Neuronal stem cell (in vitro differentiated cells): ENCODE measurements at regions not wholly inside any gene's neighbourhood (a gene's known extent, or its start where the extent isn't known, plus 50 kb on each side); places are given as distances from the start of the nearest gene placed in this dataset.

ENCODE experiments used
- DNase-seq: peaks from one replicate; pipeline ENCODE4 v3.0.0-alpha.2; 2013; ENCODE audit warnings: low spot score
- H2AFZ ChIP-seq: one replicate; pipeline ENCODE4 v1.6.1; 2013; ENCODE audit warnings: mild to moderate bottlenecking, low read length, inconsistent platforms
- H2AK5ac ChIP-seq: 2 replicates; pipeline ENCODE4 v1.6.1; 2013; ENCODE audit warnings: low read depth, mild to moderate bottlenecking, inconsistent platforms, low read length, moderate library complexity, mixed read lengths
- H2BK120ac ChIP-seq: 2 replicates; pipeline ENCODE4 v1.6.1; 2013; ENCODE audit warnings: low read depth, mild to moderate bottlenecking, inconsistent platforms, low read length, moderate library complexity, mixed read lengths
- H2BK12ac ChIP-seq: one replicate; pipeline ENCODE4 v1.6.1; 2013; ENCODE audit warnings: low read length, inconsistent platforms
- H2BK15ac ChIP-seq: 2 replicates; pipeline ENCODE4 v1.6.1; 2013; ENCODE audit warnings: mild to moderate bottlenecking, low read length, inconsistent platforms, mixed read lengths
- H2BK5ac ChIP-seq: one replicate; pipeline ENCODE4 v1.6.1; 2013; ENCODE audit warnings: inconsistent platforms, mild to moderate bottlenecking, low read length, moderate library complexity
- H3K14ac ChIP-seq: one replicate; pipeline ENCODE4 v1.6.1; 2013; ENCODE audit warnings: low read length, inconsistent platforms
- H3K18ac ChIP-seq: 2 replicates; pipeline ENCODE4 v1.6.1; 2013; ENCODE audit warnings: low read length, inconsistent platforms
- H3K23ac ChIP-seq: 2 replicates; pipeline ENCODE4 v1.6.1; 2013; ENCODE audit warnings: low read depth, mild to moderate bottlenecking, mixed read lengths, low read length, inconsistent platforms; ENCODE audit not compliant: poor library complexity
- H3K27ac ChIP-seq: replicated peaks from 3 replicates; pipeline ENCODE4 v1.5.1; 2013; ENCODE audit warnings: low read length, inconsistent platforms
- H3K27me3 ChIP-seq, 3 experiments: 2 replicates each; pipeline ENCODE4 v1.6.1; 2013; ENCODE audit warnings: low read length in 3 of 3, mild to moderate bottlenecking in 2 of 3, inconsistent platforms in 1 of 3, low read depth in 1 of 3, mixed read lengths in 1 of 3, moderate library complexity in 1 of 3; ENCODE audit not compliant: control insufficient read depth in 3 of 3, insufficient read depth in 3 of 3
- H3K36me3 ChIP-seq, 2 donors: replicated peaks in 1 of 2; 2 replicates each; pipeline ENCODE4 v1.6.1; 2013; ENCODE audit warnings: low read length in 2 of 2; ENCODE audit not compliant: control insufficient read depth in 2 of 2, insufficient read depth in 2 of 2
- H3K4ac ChIP-seq: 2 replicates; pipeline ENCODE4 v1.6.1; 2013; ENCODE audit warnings: inconsistent platforms, mild to moderate bottlenecking, low read length, moderate library complexity
- H3K4me1 ChIP-seq, 2 donors: 1 replicate in 1 of 2; 2 replicates in 1 of 2; pipeline ENCODE4 v1.6.1; 2013; ENCODE audit warnings: low read length in 2 of 2, low read depth in 1 of 2; ENCODE audit not compliant: control insufficient read depth in 2 of 2, insufficient read depth in 1 of 2
- H3K4me2 ChIP-seq: one replicate; pipeline ENCODE4 v1.6.1; 2013; ENCODE audit warnings: mild to moderate bottlenecking, low read length, inconsistent platforms; ENCODE audit not compliant: insufficient read depth, poor library complexity, severe bottlenecking
- H3K4me3 ChIP-seq, 2 donors: 2 replicates each; pipeline ENCODE4 v1.5.1; 2013; ENCODE audit warnings: low read length in 2 of 2, mild to moderate bottlenecking in 2 of 2, inconsistent platforms in 1 of 2, moderate library complexity in 1 of 2
- H3K79me1 ChIP-seq: one replicate; pipeline ENCODE4 v1.6.1; 2013; ENCODE audit warnings: low read depth, mild to moderate bottlenecking, inconsistent platforms, low read length, moderate library complexity
- H3K9ac ChIP-seq: one replicate; pipeline ENCODE4 v1.6.1; 2013; ENCODE audit warnings: mild to moderate bottlenecking, low read depth, low read length, inconsistent platforms; ENCODE audit not compliant: poor library complexity
- H3K9me3 ChIP-seq, 2 donors: replicated peaks in 1 of 2; 2 replicates each; pipeline versions ENCODE3 to v1.6.1; 2013; ENCODE audit warnings: low read length in 2 of 2, mild to moderate bottlenecking in 2 of 2, inconsistent platforms in 1 of 2, low read depth in 1 of 2, mixed read lengths in 1 of 2, moderate library complexity in 1 of 2; ENCODE audit not compliant: control insufficient read depth in 2 of 2, insufficient read depth in 1 of 2
- H4K8ac ChIP-seq: one replicate; pipeline ENCODE4 v1.6.1; 2013; ENCODE audit warnings: low read depth, mild to moderate bottlenecking, inconsistent platforms, low read length, moderate library complexity
- H4K91ac ChIP-seq: one replicate; pipeline ENCODE4 v1.6.1; 2013; ENCODE audit warnings: low read length, low read depth, mild to moderate bottlenecking, inconsistent platforms; ENCODE audit not compliant: poor library complexity
- WGBS, 2 donors: extraction: QIAGEN DNeasy Blood & Tissue Kit; methylation state at CpG; one replicate each; pipeline ENCODE4 v1.1.7; 2013; ENCODE audit warnings: missing lambda C conversion rate in 2 of 2, mixed read lengths in 1 of 2; ENCODE audit not compliant: insufficient read length in 2 of 2, insufficient replicate concordance in 1 of 2; ENCODE audit errors: extremely low coverage in 2 of 2; 5-methylcytosine and 5-hydroxymethylcytosine counted together

DNA sequence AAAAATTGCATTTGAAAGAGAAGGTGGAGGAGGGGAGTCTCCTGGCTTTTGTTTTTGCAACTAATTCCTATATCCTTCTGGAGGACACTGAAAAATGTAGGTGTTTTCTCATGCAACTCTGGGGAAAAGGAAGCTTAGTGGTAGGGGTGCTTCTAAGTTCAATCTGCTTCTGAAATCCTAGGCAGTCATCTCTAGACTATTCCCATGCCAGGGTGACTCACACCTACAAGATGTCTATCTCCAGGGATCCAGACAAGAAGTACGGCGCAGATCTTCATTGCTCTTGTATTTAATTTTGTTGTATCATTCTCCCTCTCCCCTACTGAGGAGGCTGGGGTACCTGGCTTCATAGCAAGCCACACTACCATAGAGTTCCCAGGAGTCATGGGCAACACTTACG, 258.8 kb downstream of the PHF14 start:
- Histone ChIP-seq H3K36me3 (no peaks in the 10 kb centered on the region), H4K8ac (no peak overlapping the region), H3K4me1 (no peaks in the 10 kb centered on the region), H3K4me3 (no peak overlapping the region), H2BK12ac (no peak overlapping the region), H2AFZ (no peak overlapping the region), H2BK120ac (no peak overlapping the region), H3K18ac (no peak overlapping the region), H3K27me3 (no peaks in the 10 kb centered on the region), H3K27ac (no peak overlapping the region), H3K23ac (no peak overlapping the region), H3K4ac (no peak overlapping the region), H3K14ac (no peak overlapping the region), H3K79me1 (no peaks in the 10 kb centered on the region), H4K91ac (no peak overlapping the region), H2BK5ac (no peak overlapping the region), H3K4me2 (no peak overlapping the region), H3K9me3 (no peaks in the 10 kb centered on the region), H2AK5ac (no peak overlapping the region), H2BK15ac (no peak overlapping the region), H3K9ac (no peak overlapping the region)
- DNase-seq = no peak
- no CpG with 5 or more reads among the region's 3 CpGs for whole genome bisulfite sequencing, 2 donors

DNA sequence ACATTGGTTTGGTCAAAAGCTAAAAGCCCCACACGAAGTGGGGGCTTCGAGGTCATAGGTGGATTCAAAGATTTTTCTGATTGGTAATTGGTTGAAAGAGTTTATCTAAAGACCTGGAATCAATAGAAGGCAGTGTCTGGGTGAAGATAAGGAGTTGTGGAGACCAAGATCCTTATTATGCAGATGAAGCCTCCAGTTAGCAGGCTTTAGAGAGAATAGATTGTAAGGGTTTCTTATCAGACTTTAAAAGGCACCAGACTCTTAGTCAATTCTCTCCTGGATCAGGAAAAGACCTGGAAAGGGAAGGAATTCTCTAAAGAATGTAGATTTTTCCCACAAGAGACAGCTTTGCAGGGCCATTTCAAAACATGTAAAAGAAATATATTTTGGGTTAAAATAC, 260.2 kb downstream of the PHF14 start:
- no peak overlapping the region for H3K18ac ChIP-seq
- no peak overlapping the region for H3K27ac ChIP-seq
- no peak overlapping the region for H2BK12ac ChIP-seq
- H3K4me1 ChIP-seq = no peaks in the 10 kb centered on the region
- H2AFZ ChIP-seq = no peak overlapping the region
- no CpG with 5 or more reads among the region's 2 CpGs for WGBS, 2 donors
- no peak overlapping the region for H3K4ac ChIP-seq
- no peak overlapping the region for H2BK5ac ChIP-seq
- DNase-seq = no peak
- H3K79me1 ChIP-seq = no peaks in the 10 kb centered on the region
- H4K8ac ChIP-seq = no peak overlapping the region
- no peaks in the 10 kb centered on the region for H3K9me3 ChIP-seq
- H3K4me2 ChIP-seq = no peak overlapping the region
- H3K14ac ChIP-seq = no peak overlapping the region
- H2AK5ac ChIP-seq = no peak overlapping the region
- H2BK120ac ChIP-seq = no peak overlapping the region
- no peak overlapping the region for H3K4me3 ChIP-seq
- no peaks in the 10 kb centered on the region for H3K27me3 ChIP-seq
- H3K36me3 ChIP-seq = no peaks in the 10 kb centered on the region
- no peak overlapping the region for H3K23ac ChIP-seq
- no peak overlapping the region for H3K9ac ChIP-seq
- no peak overlapping the region for H2BK15ac ChIP-seq
- H4K91ac ChIP-seq = no peak overlapping the region

DNA sequence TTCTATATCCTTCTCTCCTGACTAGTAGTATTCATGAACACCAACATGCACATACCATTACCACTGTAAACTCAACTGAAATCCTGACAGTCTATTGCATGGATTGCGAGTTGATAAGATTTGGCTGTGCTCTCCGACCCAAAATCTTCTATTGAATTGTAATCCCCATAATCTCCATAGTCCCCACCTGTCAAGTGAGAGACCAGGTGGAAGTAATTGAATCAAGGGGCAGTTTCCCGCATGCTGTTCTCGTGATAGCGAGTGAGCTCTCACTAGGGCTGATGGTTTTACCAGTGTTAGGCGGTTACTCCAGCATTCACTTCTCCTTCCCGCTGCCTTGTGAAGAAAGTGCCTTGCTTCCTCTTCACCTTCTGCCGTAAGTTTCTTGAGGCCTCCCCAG, 261.8 kb downstream of the PHF14 start:
- Histone ChIP-seq H3K23ac (no peak overlapping the region), H4K91ac (no peak overlapping the region), H3K4me3 (no peak overlapping the region), H3K27me3 (no peaks in the 10 kb centered on the region), H2BK12ac (no peak overlapping the region), H3K9me3 (no peaks in the 10 kb centered on the region), H3K36me3 (no peaks in the 10 kb centered on the region), H4K8ac (no peak overlapping the region), H2AK5ac (no peak overlapping the region), H2AFZ (no peak overlapping the region), H2BK15ac (no peak overlapping the region), H3K9ac (no peak overlapping the region), H2BK120ac (no peak overlapping the region), H2BK5ac (no peak overlapping the region), H3K18ac (no peak overlapping the region), H3K14ac (no peak overlapping the region), H3K27ac (no peak overlapping the region), H3K4ac (no peak overlapping the region), H3K4me2 (no peak overlapping the region), H3K4me1 (no peaks in the 10 kb centered on the region), H3K79me1 (no peaks in the 10 kb centered on the region)
- no peak for DNase-seq
- WGBS, 2 donors = no CpG with 5 or more reads among the region's 8 CpGs

DNA sequence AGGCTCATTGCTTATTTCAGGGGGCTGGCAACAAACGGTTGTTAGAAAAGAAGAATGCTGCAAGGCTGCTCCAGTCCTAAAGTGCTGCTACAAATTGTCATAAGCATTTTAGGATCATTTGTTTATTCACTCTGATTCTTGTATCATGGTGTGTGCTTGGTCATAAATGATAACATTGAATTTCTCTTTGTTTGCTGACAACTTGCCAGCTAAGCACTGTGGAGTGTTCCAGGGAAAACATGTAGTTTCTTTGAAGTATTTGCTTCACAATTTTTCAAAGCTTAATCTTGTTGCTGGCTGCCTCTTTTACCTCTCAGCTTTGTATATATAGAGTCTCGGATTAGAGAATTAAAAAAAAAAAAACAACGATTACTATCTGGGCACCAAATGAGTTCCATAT, 263.0 kb downstream of the PHF14 start:
- no peak overlapping the region for H2AFZ ChIP-seq
- H3K9me3 ChIP-seq = no peaks in the 10 kb centered on the region
- DNase-seq = no peak
- H2BK5ac ChIP-seq = no peak overlapping the region
- no CpG with 5 or more reads among the region's 3 CpGs for WGBS, 2 donors
- H2BK15ac ChIP-seq = no peak overlapping the region
- no peak overlapping the region for H3K27ac ChIP-seq
- no peaks in the 10 kb centered on the region for H3K79me1 ChIP-seq
- H3K18ac ChIP-seq = no peak overlapping the region
- H3K4me1 ChIP-seq = no peaks in the 10 kb centered on the region
- no peaks in the 10 kb centered on the region for H3K36me3 ChIP-seq
- H3K9ac ChIP-seq = no peak overlapping the region
- no peak overlapping the region for H4K8ac ChIP-seq
- no peak overlapping the region for H2BK120ac ChIP-seq
- H3K4me3 ChIP-seq = no peak overlapping the region
- H2BK12ac ChIP-seq = no peak overlapping the region
- no peak overlapping the region for H3K4me2 ChIP-seq
- H3K27me3 ChIP-seq = no peaks in the 10 kb centered on the region
- H3K4ac ChIP-seq = no peak overlapping the region
- H3K23ac ChIP-seq = no peak overlapping the region
- no peak overlapping the region for H2AK5ac ChIP-seq
- no peak overlapping the region for H4K91ac ChIP-seq
- no peak overlapping the region for H3K14ac ChIP-seq
